HepG2 (cell line): ENCODE measurements at regions not wholly inside any gene's neighbourhood (a gene's known extent, or its start where the extent isn't known, plus 50 kb on each side); places are given as distances from the start of the nearest gene placed in this dataset.

Experiments used
- ATAC-seq: fragments of 200-7000 bp; cut with Tn5 transposase; 3 replicates; pipeline ENCODE4 v1.9.1; 2020; ENCODE audit warnings: mild to moderate bottlenecking, moderate library complexity
- BruUV-seq: library from RNA; stranded (reverse); fragments of 400-500 nt; replicated peaks from 2 replicates; lab custom pipeline; 2021; lab: Mats Ljungman, UMichigan
- CTCF ChIA-PET: fragments of 300-600 bp; formaldehyde crosslinking; extraction: SDS; loops from one replicate; lab custom pipeline; 2021; ENCODE audit warnings: low total read pairs, inconsistent platforms, low intra/inter-chr PET ratio; lab: Yijun Ruan, JAX
- POLR2A ChIA-PET: fragments of 350-600 bp; sonication (Branson Sonifier 250); formaldehyde crosslinking; loops from one replicate; lab custom pipeline; 2020; ENCODE audit warnings: antibody characterized with exemption, inconsistent platforms; lab: Yijun Ruan, JAX
- DNase-seq: peaks from one replicate; pipeline ENCODE4 v3.0.0-alpha.2; 2015; ENCODE audit warnings: low spot score
- FAIRE-seq: peaks from 3 replicates; lab custom pipeline; 2011; peaks lifted over from hg19 to GRCh38; lab: Jason Lieb, UNC
- H2AFZ ChIP-seq: one replicate; pipeline ENCODE4 v1.6.1; 2011; ENCODE audit warnings: low read length, inconsistent platforms
- H3K27ac ChIP-seq: fragments of 300-600 bp; 3 replicates; pipeline ENCODE4 v1.8.0; 2011; ENCODE audit warnings: mixed run types, mild to moderate bottlenecking, mixed read lengths, low read length, inconsistent platforms; ENCODE audit not compliant: insufficient read depth; ENCODE audit errors: extremely low read length
- H3K27me3 ChIP-seq, 2 experiments: fragments of 200-600 bp in 1 of 2; 2 replicates in 1 of 2; 3 replicates in 1 of 2; pipeline versions ENCODE4 v1.6.0 to v1.8.0; 2011; ENCODE audit warnings: low read length in 2 of 2, mild to moderate bottlenecking in 2 of 2, moderate library complexity in 2 of 2, inconsistent platforms in 1 of 2; ENCODE audit not compliant: insufficient read depth in 2 of 2, control insufficient read depth in 1 of 2
- H3K36me3 ChIP-seq, 2 experiments: fragments of 200-600 bp in 1 of 2; replicated peaks in 1 of 2; 2 replicates in 1 of 2; 3 replicates in 1 of 2; pipeline versions ENCODE4 v1.5.1 to v1.8.0; 2011; ENCODE audit warnings: low read length in 2 of 2, inconsistent platforms in 1 of 2; ENCODE audit not compliant: insufficient read depth in 2 of 2, control insufficient read depth in 1 of 2
- H3K4me1 ChIP-seq: 2 replicates; pipeline ENCODE4 v1.5.1; 2012; ENCODE audit warnings: low read length, inconsistent platforms; ENCODE audit not compliant: insufficient read depth
- H3K4me2 ChIP-seq: 2 replicates; pipeline ENCODE4 v1.6.0; 2011; ENCODE audit warnings: low read depth, low read length, inconsistent platforms
- H3K4me3 ChIP-seq, 3 experiments: fragments of 200-600 bp in 1 of 3; sonication (generic), shearing (Covaris generic) in 1 of 3; replicated peaks in 1 of 3; 2 replicates each; pipeline ENCODE4 v1.5.1; 2011 to 2016; ENCODE audit warnings: low read length in 3 of 3, inconsistent platforms in 2 of 3, low read depth in 2 of 3, mild to moderate bottlenecking in 2 of 3, control low read depth in 1 of 3, mixed read lengths in 1 of 3; ENCODE audit not compliant: insufficient read depth in 1 of 3
- H3K79me2 ChIP-seq: one replicate; pipeline ENCODE4 v1.6.1; 2011; ENCODE audit warnings: low read length, inconsistent platforms; ENCODE audit not compliant: insufficient read depth
- H3K9ac ChIP-seq: 2 replicates; pipeline ENCODE4 v1.6.0; 2011; ENCODE audit warnings: mild to moderate bottlenecking, low read depth, low read length, inconsistent platforms; ENCODE audit not compliant: insufficient read depth
- H3K9me3 ChIP-seq: 2 replicates; pipeline ENCODE4 v1.5.1; 2012; ENCODE audit warnings: mild to moderate bottlenecking, low read length
- H4K20me1 ChIP-seq: 2 replicates; pipeline ENCODE4 v1.6.0; 2011; ENCODE audit warnings: inconsistent platforms, mild to moderate bottlenecking, low read length, moderate library complexity; ENCODE audit not compliant: insufficient read depth
- CTCF ChIP-seq: sonication (generic); formaldehyde crosslinking; IDR thresholded peaks from 2 replicates; pipeline ENCODE4 v1.5.0; 2020; ENCODE audit warnings: mild to moderate bottlenecking, missing genetic modification reagents, moderate library complexity
- SMC3 ChIP-seq: IDR thresholded peaks from 2 replicates; pipeline ENCODE4 v1.6.1; 2011; ENCODE audit warnings: low read length, improper control_type of control experiment
- ZNF672 ChIP-seq: sonication (generic); formaldehyde crosslinking; IDR thresholded peaks from 2 replicates; pipeline ENCODE4 v1.8.1; 2022; ENCODE audit warnings: missing genetic modification reagents
- whole genome bisulfite sequencing: methylation state at CpG from one replicate; pipeline ENCODE4 v1.1.6; 2017; ENCODE audit warnings: low lambda C conversion rate; 5-methylcytosine and 5-hydroxymethylcytosine counted together
- in situ Hi-C: cut with HindIII; loops from 2 replicates; pipeline ENCODE4 v1.10.0; 2017; ENCODE audit warnings: low pct_unique_long_range_greater_than_20kb; ENCODE audit not compliant: extremely low pct_ligation_motif_present
- intact Hi-C: fragments of 100-400 bp; cut with micrococcal nuclease; formaldehyde crosslinking; loops from one replicate; pipeline ENCODE4 v1.10.0; 2022; ENCODE audit not compliant: unreplicated experiment

- peak; percentile 57 for ATAC-seq
- POLR2A ChIA-PET, result no interaction called here
These were observed 57.4 kb upstream of the TFAP2D start for GRCh38 chr6:50655848-50656453.

More at GRCh38 chr6:50655848-50656453, 57.4 kb upstream of the TFAP2D start:
- Histone ChIP-seq H3K79me2 (no peaks in the 10 kb centered on the region), H3K27ac (no peak overlapping the region), H3K4me2 (no peak overlapping the region), H4K20me1 (no peaks in the 10 kb centered on the region), H3K9me3 (0 out of 2 replicates have a peak, but pooled peaks cover under 1% of the 10 kb centered on the region), H3K27me3 (no peaks in the 10 kb centered on the region), H3K4me1 (peaks cover 6% of the 10 kb centered on the region; the same call in 1 of the 2 replicates), H3K36me3 (no peaks in the 10 kb centered on the region), H3K9ac (no peak overlapping the region), H2AFZ (no peak overlapping the region), H3K4me3 (no peak overlapping the region)
- FAIRE-seq, result peak; percentile 44
- intact Hi-C loops, result loop anchor here (1.0 kb wide), 1 partner anchor 136 kb away; no protein-coding TSS in a partner anchor
- DNase-seq, result peak; percentile 16
- TF ChIP-seq ZNF672 (CRISPR knock-in tag) (no peak), CTCF (CRISPR knock-in tag) (peak; percentile 57), SMC3 (peak; percentile 34; the same call in 1 of the 2 replicates)
- CTCF ChIA-PET, result interaction anchor here (0.7 to 3.0 kb wide), 3 partner anchors 136 to 1365 kb away, joined by 4 to 14 read pairs (median 5); no protein-coding TSS in a partner anchor
- no TSS peak for BruUV-seq
- 1% methylated on average over 4 of the region's 4 CpGs for WGBS
- in situ Hi-C loops, result loop anchor here (10.0 kb wide), 1 partner anchor 129 kb away; no protein-coding TSS in a partner anchor
